ENCODE measurements at regions not wholly inside any gene's neighbourhood (a gene's known extent, or its start where the extent isn't known, plus 50 kb on each side); places are given as distances from the start of the nearest gene placed in this dataset.

DNA sequence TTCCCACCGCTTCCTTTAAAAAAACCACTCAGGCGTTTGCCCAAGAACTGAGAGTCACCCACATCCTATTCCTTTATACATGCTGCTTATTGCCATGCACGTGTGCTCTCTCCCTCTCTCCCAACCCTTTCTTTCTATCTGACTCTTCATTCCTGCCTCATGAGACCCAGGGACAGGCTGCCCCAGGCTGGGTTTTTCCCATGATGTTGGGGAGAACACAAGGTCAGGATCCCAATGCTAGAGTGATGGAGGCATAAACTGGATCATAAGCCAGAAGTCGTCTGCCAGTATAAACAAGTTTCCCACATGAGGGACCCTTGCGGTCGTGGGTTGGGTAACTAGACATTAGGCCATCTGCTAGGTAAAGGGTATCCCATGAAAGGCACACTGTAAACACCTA lies 64.9 kb downstream of the CD2 start:
- DNase-seq (ENCODE audit: low read depth): no peak
- TF ChIP-seq, protein P1, sequence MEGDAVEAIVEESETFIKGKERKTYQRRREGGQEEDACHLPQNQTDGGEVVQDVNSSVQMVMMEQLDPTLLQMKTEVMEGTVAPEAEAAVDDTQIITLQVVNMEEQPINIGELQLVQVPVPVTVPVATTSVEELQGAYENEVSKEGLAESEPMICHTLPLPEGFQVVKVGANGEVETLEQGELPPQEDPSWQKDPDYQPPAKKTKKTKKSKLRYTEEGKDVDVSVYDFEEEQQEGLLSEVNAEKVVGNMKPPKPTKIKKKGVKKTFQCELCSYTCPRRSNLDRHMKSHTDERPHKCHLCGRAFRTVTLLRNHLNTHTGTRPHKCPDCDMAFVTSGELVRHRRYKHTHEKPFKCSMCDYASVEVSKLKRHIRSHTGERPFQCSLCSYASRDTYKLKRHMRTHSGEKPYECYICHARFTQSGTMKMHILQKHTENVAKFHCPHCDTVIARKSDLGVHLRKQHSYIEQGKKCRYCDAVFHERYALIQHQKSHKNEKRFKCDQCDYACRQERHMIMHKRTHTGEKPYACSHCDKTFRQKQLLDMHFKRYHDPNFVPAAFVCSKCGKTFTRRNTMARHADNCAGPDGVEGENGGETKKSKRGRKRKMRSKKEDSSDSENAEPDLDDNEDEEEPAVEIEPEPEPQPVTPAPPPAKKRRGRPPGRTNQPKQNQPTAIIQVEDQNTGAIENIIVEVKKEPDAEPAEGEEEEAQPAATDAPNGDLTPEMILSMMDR (IDR thresholded peaks at IDR 0.05; ENCODE audit: insufficient read depth, low read depth, low read length): no peak
- no peaks in the 10 kb centered on the region for H3K27me3 ChIP-seq (ENCODE audit: control insufficient read depth, insufficient read depth, low read length)
- H3K36me3 ChIP-seq (ENCODE audit: control insufficient read depth, insufficient read depth, low read length): no peaks in the 10 kb centered on the region
- no peak overlapping the region for H3K4me3 ChIP-seq (ENCODE audit: low read depth, low read length)
- ChIA-PET CTCF (interaction anchor here (2.1 kb wide), 1 partner anchor 81 kb away, joined by 22 read pairs; no protein-coding TSS in a partner anchor), POLR2A (no interaction called here)

DNA sequence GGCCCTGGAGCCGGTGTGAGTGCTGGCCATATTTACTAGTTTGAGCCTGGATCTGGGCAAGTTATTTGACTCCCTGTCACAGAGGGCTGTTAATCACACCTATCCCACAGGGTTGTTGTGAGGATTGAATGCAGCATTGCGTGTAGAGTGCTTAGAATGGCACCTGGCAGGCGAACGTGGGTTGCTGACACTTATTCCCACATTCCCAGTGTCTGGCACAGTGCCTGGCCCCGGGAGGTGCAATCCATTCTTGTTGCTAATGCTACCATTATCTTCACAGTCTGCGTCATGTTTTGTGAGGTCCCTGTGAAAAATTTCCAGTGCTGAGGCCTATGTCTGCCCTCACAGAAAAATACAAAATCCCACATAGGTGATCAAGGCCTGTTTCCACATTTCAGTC lies 66.1 kb downstream of the CD2 start:
- Histone ChIP-seq H3K36me3 (ENCODE audit: control insufficient read depth, insufficient read depth, low read length) (no peaks in the 10 kb centered on the region), H3K4me3 (ENCODE audit: low read depth, low read length) (no peak overlapping the region), H3K27me3 (ENCODE audit: control insufficient read depth, insufficient read depth, low read length) (no peaks in the 10 kb centered on the region)
- ChIA-PET POLR2A (no interaction called here), CTCF (no interaction called here)
- TF ChIP-seq, protein P1 (IDR thresholded peaks at IDR 0.05; ENCODE audit: insufficient read depth, low read depth, low read length): no peak
- peak; percentile 20 for DNase-seq (ENCODE audit: low read depth)

DNA sequence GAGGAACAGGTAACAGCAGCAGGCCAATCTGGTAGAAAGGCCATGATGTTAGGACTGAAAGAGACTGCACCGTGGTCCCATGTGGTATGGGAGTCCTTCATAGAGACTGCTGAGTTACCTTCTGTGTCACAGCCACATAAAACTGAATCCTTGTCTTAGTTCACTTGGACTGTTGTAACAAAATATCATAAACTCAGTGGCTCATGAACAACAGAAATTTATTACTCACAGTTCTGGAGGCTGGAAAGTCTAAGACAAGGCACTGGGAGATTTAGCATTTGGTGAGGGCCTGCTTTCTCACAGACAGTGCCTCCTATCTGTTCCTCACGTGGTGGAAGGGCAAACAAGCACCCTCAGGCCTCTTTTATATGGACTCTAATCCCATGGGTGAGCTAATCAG lies 67.5 kb downstream of the CD2 start:
- DNase-seq (ENCODE audit: low read depth): no peak
- H3K36me3 ChIP-seq (ENCODE audit: control insufficient read depth, insufficient read depth, low read length): no peaks in the 10 kb centered on the region
- no peak overlapping the region for H3K4me3 ChIP-seq (ENCODE audit: low read depth, low read length)
- ChIA-PET CTCF (no interaction called here), POLR2A (no interaction called here)
- TF ChIP-seq, protein P1 (IDR thresholded peaks at IDR 0.05; ENCODE audit: insufficient read depth, low read depth, low read length): no peak
- H3K27me3 ChIP-seq (ENCODE audit: control insufficient read depth, insufficient read depth, low read length): no peaks in the 10 kb centered on the region

DNA sequence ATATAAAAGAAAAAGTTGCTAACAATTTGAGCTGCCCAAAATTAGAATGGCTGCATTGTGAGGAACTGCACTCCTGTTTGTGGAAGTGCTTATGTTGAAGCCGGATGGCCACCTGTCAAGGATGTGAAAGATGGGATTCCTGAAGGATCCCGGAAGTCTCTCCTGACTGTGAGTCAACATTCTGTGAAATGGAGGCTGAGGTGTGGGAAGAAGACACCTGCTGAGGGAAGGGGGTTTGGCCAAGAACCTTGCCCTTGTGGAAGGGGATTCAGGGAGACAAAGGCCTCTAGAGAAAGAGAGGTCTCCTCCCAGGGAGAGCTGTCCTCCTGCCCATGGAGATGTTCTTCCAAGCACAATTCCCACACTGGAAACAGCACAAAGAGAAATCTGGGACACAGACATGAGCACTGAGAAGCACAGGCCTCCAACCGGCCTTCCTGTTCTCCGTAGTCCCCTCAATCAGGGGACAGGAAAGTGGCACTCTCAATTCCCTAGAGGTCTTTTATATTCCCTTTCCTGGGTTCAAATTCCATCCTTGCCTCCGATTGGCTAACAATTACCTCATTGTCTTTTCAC lies 70.5 kb downstream of the CD2 start:
- ChIA-PET CTCF (no interaction called here), POLR2A (no interaction called here)
- Histone ChIP-seq H3K4me3 (ENCODE audit: low read depth, low read length) (no peak overlapping the region), H3K36me3 (ENCODE audit: control insufficient read depth, insufficient read depth, low read length) (no peaks in the 10 kb centered on the region), H3K27me3 (ENCODE audit: control insufficient read depth, insufficient read depth, low read length) (no peaks in the 10 kb centered on the region)
- TF ChIP-seq, protein P1 (IDR thresholded peaks at IDR 0.05; ENCODE audit: insufficient read depth, low read depth, low read length): no peak
- DNase-seq (ENCODE audit: low read depth): no peak

DNA sequence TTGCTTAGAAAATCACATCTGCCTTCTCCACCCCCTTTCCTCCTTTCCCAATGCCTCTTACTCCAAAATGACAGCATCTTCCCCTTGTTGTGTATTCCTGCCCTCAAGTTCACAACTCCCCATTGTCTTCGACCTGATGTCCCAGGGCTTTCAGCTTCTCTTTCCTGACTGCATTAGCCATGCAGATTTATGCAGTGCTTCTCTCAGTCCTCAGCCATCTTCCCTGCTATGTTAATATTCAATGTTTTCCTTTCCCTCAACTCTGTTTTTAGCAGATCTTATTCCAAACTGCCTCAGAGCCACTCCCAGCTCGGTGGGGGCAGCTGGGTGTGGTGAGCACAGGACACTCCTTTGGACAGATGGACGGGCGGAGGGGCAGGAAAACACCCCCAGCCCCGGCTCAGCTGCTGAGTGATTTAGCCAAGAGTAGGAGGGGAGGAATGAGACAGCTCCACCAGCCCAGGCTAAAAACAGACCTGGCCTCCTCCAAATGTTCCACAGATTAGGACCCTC lies 71.0 kb downstream of the CD2 start:
- ChIA-PET POLR2A (no interaction called here), CTCF (no interaction called here)
- TF ChIP-seq, protein P1 (IDR thresholded peaks at IDR 0.05; ENCODE audit: insufficient read depth, low read depth, low read length): no peak
- Histone ChIP-seq H3K4me3 (ENCODE audit: low read depth, low read length) (no peak overlapping the region), H3K36me3 (ENCODE audit: control insufficient read depth, insufficient read depth, low read length) (no peaks in the 10 kb centered on the region), H3K27me3 (ENCODE audit: control insufficient read depth, insufficient read depth, low read length) (no peaks in the 10 kb centered on the region)
- DNase-seq (ENCODE audit: low read depth): no peak
